Vagina (tissue), 2 donors: ENCODE measurements at regions not wholly inside any gene's neighbourhood (a gene's known extent, or its start where the extent isn't known, plus 50 kb on each side); places are given as distances from the start of the nearest gene placed in this dataset.

Experiments used
- CTCF ChIP-seq, 3 experiments: fragments of 450-650 bp in 2 of 3; fragments of 200-600 bp in 1 of 3; sonication (generic) in 1 of 3; IDR thresholded peaks; one replicate each; pipeline ENCODE4 v1.5.1; 2017 to 2019; ENCODE audit warnings: antibody characterized with exemption in 3 of 3, mild to moderate bottlenecking in 2 of 3, moderate library complexity in 2 of 3
- POLR2A ChIP-seq, 2 donors: fragments of 450-650 bp; IDR thresholded peaks; one replicate each; pipeline ENCODE4 v1.6.1; 2017; ENCODE audit warnings: antibody characterized with exemption in 2 of 2, mild to moderate bottlenecking in 2 of 2, moderate library complexity in 2 of 2

GRCh38 chr7:12756821-12757220, 69.4 kb downstream of the ARL4A start:
- TF ChIP-seq CTCF (IDR thresholded peaks at IDR 0.05) (no peak), POLR2A (IDR thresholded peaks at IDR 0.05) (no peak)
